IMR-90 (cell line): ENCODE measurements at regions not wholly inside any gene's neighbourhood (a gene's known extent, or its start where the extent isn't known, plus 50 kb on each side); places are given as distances from the start of the nearest gene placed in this dataset.

ENCODE experiments used
- CTCF ChIP-seq: conservative IDR thresholded peaks from 2 replicates; pipeline ENCODE4 v1.5.1; 2012; ENCODE audit warnings: mild to moderate bottlenecking, low read depth, low read length, improper control_type of control experiment
- POLR2A ChIP-seq: IDR thresholded peaks from 2 replicates; pipeline ENCODE4 v1.6.1; 2012; ENCODE audit warnings: mild to moderate bottlenecking, low read depth, low read length

GRCh38 chr12:118709946-118710345 lies 271.4 kb upstream of the SRRM4 start:
- TF ChIP-seq POLR2A (no peak), CTCF (no peak)
